Activated CD4-positive, CD25-positive, alpha-beta regulatory T cell treated with anti-CD3 and anti-CD28 coated beads, Interleukin-2, amount 50 U/mL, for 24 hours (primary cell): ENCODE measurements at regions not wholly inside any gene's neighbourhood (a gene's known extent, or its start where the extent isn't known, plus 50 kb on each side); places are given as distances from the start of the nearest gene placed in this dataset.
"Not testable (repeated sequence)": the region's sequence is repeated elsewhere in the genome, so short reads cannot be mapped to it uniquely, and the experiment has no call there.

Source experiments
- ATAC-seq, 2 donors: fragments of 150-1000 bp; cut with Tn5 transposase; one replicate each; pipeline ENCODE4 v1.10.0; 2021; ENCODE audit warnings: mild to moderate bottlenecking in 1 of 2, moderate library complexity in 1 of 2

- no peak for ATAC-seq
Measured at GRCh38 chr11:23370580-23371275, 510.5 kb upstream of the CCDC179 start.

GRCh38 chr11:23377909-23378308 lies 517.6 kb upstream of the CCDC179 start:
- no peak for ATAC-seq

- ATAC-seq = no peak
Measured at GRCh38 chr11:23391031-23391430, 530.8 kb upstream of the CCDC179 start.

GRCh38 chr11:23398052-23398451 lies 537.8 kb upstream of the CCDC179 start:
- no peak for ATAC-seq

GRCh38 chr11:23399995-23400394 lies 539.7 kb upstream of the CCDC179 start:
- no peak for ATAC-seq

- ATAC-seq = no peak
Measured at GRCh38 chr11:23403210-23404185, 543.2 kb upstream of the CCDC179 start.

GRCh38 chr11:23404225-23405160 lies 544.2 kb upstream of the CCDC179 start:
- ATAC-seq = no peak

- ATAC-seq = no peak
Measured at GRCh38 chr11:23405350-23405937, 545.2 kb upstream of the CCDC179 start.

- no peak for ATAC-seq
Measured at GRCh38 chr11:23406131-23406819, 546.0 kb upstream of the CCDC179 start.

GRCh38 chr11:23413057-23413456 lies 552.8 kb upstream of the CCDC179 start:
- no peak for ATAC-seq

GRCh38 chr11:23423104-23423503 lies 562.8 kb upstream of the CCDC179 start:
- no peak for ATAC-seq

GRCh38 chr11:23423656-23424055 lies 563.4 kb upstream of the CCDC179 start:
- no peak for ATAC-seq

GRCh38 chr11:23425381-23425780 lies 565.1 kb upstream of the CCDC179 start:
- ATAC-seq = no peak

- ATAC-seq = no peak
Measured at GRCh38 chr11:23429569-23429968, 569.3 kb upstream of the CCDC179 start.

- no peak for ATAC-seq
Measured at GRCh38 chr11:23453522-23453921, 593.2 kb upstream of the CCDC179 start.

GRCh38 chr11:23455321-23455891 lies 595.1 kb upstream of the CCDC179 start:
- ATAC-seq = no peak

- no peak for ATAC-seq
Measured at GRCh38 chr11:23457641-23458040, 597.4 kb upstream of the CCDC179 start.

GRCh38 chr11:23471878-23472277 lies 611.6 kb upstream of the CCDC179 start:
- no peak for ATAC-seq

GRCh38 chr11:23473782-23474181 lies 613.5 kb upstream of the CCDC179 start:
- no peak for ATAC-seq

GRCh38 chr11:23480736-23481135 lies 620.5 kb upstream of the CCDC179 start:
- no peak for ATAC-seq

GRCh38 chr11:23484146-23484545 lies 623.9 kb upstream of the CCDC179 start:
- not testable (repeated sequence) for ATAC-seq
